Kidney epithelial cell (primary cell): ENCODE measurements at regions not wholly inside any gene's neighbourhood (a gene's known extent, or its start where the extent isn't known, plus 50 kb on each side); places are given as distances from the start of the nearest gene placed in this dataset.

Experiments used
- DNase-seq: peaks from one replicate; pipeline ENCODE4 v3.0.0-alpha.2; 2010; ENCODE audit warnings: low read depth
- H3K27me3 ChIP-seq: 2 replicates; pipeline ENCODE4 v1.6.0; 2011; ENCODE audit warnings: low read length; ENCODE audit not compliant: control insufficient read depth, insufficient read depth
- H3K36me3 ChIP-seq: 2 replicates; pipeline ENCODE4 v1.5.1; 2011; ENCODE audit warnings: low read length; ENCODE audit not compliant: control insufficient read depth, insufficient read depth
- H3K4me3 ChIP-seq: 2 replicates; pipeline ENCODE4 v1.5.1; 2011; ENCODE audit warnings: low read depth, mild to moderate bottlenecking, control low read depth, low read length
- TF ChIP-seq, protein P1 (sequence below): IDR thresholded peaks from 2 replicates; pipeline ENCODE4 v1.5.1; 2011; ENCODE audit warnings: mild to moderate bottlenecking, moderate library complexity, low read length, control low read depth, inconsistent platforms; ENCODE audit not compliant: insufficient read depth, poor library complexity, severe bottlenecking

DNA sequence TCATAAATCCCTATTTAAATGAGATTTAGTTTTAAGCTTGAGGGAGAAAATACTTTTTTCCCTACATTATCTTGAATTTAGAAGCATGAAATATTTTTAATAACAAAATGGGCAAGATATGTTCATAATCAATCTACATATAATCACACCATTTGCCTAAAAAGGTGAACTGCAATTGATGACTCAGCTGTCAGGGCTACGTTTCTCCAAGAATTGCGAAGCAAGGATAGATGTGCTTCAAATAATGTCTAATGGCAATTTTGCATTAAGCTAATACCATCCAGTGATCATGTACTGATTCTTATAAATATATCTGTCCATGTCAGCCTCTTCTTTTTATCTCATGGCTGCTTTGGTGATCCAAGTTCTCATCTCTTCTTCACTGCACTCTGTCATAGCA lies 404.4 kb downstream of the MAN2A1 start:
- no peaks in the 10 kb centered on the region for H3K36me3 ChIP-seq
- TF ChIP-seq, protein P1, sequence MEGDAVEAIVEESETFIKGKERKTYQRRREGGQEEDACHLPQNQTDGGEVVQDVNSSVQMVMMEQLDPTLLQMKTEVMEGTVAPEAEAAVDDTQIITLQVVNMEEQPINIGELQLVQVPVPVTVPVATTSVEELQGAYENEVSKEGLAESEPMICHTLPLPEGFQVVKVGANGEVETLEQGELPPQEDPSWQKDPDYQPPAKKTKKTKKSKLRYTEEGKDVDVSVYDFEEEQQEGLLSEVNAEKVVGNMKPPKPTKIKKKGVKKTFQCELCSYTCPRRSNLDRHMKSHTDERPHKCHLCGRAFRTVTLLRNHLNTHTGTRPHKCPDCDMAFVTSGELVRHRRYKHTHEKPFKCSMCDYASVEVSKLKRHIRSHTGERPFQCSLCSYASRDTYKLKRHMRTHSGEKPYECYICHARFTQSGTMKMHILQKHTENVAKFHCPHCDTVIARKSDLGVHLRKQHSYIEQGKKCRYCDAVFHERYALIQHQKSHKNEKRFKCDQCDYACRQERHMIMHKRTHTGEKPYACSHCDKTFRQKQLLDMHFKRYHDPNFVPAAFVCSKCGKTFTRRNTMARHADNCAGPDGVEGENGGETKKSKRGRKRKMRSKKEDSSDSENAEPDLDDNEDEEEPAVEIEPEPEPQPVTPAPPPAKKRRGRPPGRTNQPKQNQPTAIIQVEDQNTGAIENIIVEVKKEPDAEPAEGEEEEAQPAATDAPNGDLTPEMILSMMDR: no peak
- DNase-seq: no peak
- H3K4me3 ChIP-seq: no peak overlapping the region
- no peaks in the 10 kb centered on the region for H3K27me3 ChIP-seq

DNA sequence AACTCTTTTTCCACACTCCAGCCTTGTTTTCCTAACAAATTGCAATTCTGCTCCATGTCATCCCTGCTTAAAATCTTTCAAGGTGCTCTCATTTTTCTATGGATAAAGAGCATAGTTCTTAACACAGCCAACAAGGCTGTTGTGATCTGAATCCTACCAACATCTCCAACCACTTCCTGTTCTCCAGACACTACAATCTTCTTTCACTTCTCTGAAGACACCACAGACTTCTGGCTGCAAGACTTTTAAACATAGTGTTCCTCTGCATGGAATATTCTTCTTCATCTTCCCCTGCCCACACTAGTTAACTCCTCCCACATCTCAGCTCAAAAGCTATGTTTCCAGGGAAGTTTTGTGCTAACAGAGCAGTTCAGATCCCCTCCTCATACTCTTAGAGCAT lies 404.8 kb downstream of the MAN2A1 start:
- TF ChIP-seq, protein P1: no peak
- no peaks in the 10 kb centered on the region for H3K36me3 ChIP-seq
- no peak for DNase-seq

DNA sequence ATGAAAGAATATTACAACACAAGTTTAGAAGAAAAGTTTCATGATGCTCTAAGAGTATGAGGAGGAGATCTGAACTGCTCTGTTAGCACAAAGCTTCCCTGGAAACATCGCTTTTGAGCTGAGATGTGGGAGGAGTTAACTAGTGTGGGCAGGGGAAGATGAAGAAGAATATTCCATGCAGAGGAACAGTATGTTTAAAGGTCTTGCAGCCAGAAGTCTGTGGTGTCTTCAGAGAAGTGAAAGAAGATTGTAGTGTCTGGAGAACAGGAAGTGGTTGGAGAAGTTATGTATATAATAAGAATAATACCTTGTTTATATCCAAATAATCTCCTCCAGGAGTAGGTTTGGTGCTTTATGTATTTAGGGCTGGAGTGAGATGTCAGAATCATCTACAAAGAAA lies 406.7 kb downstream of the MAN2A1 start:
- DNase-seq: no peak
- Histone ChIP-seq H3K36me3 (no peaks in the 10 kb centered on the region), H3K27me3 (no peaks in the 10 kb centered on the region), H3K4me3 (no peak overlapping the region)
- TF ChIP-seq, protein P1: no peak

More for the DNA sequence above, 404.8 kb downstream of the MAN2A1 start:
- Histone ChIP-seq H3K27me3 (no peaks in the 10 kb centered on the region), H3K4me3 (no peak overlapping the region)

DNA sequence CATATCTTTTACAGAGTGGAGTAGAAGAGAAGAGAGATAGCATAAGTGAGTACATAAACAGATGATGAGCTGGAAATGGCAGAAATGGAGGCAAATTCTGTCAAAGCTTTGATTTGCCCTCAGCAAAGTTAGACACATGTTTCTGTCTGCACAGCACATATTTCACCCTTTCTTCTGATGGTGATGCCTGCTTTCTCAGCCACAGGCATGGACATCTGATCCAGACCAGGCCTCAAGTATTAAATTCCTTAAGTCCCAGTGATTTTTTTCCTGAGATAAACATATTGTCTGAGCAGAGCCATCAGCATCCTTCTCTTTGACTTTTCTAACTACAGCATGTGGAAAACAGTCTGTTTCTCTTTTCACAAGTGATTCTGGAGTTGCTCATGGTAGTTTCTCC lies 409.8 kb downstream of the MAN2A1 start:
- no peak for DNase-seq
- TF ChIP-seq, protein P1: no peak
- no peaks in the 10 kb centered on the region for H3K36me3 ChIP-seq
- no peak overlapping the region for H3K4me3 ChIP-seq
- H3K27me3 ChIP-seq: no peaks in the 10 kb centered on the region

DNA sequence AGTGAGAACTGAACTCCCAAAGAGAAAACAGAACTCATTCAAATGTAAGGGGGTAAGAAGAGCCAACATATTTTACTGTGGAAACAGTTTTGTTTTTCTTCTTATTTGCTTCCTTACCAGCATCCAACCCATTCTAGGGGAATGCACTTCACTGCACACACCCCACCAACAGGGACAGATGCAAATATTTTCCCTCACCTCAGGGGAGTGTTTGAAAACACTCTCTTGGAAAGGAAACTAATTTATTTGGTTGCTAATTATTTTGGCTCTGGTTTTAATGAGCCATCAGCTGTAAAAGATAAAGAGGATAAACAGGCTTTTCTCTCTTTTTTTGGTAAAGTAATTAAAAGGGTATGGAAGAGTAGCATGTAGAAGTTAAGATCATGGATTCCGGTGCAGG lies 413.4 kb downstream of the MAN2A1 start:
- Histone ChIP-seq H3K36me3 (no peaks in the 10 kb centered on the region), H3K27me3 (no peaks in the 10 kb centered on the region), H3K4me3 (no peak overlapping the region)
- TF ChIP-seq, protein P1: no peak
- no peak for DNase-seq

DNA sequence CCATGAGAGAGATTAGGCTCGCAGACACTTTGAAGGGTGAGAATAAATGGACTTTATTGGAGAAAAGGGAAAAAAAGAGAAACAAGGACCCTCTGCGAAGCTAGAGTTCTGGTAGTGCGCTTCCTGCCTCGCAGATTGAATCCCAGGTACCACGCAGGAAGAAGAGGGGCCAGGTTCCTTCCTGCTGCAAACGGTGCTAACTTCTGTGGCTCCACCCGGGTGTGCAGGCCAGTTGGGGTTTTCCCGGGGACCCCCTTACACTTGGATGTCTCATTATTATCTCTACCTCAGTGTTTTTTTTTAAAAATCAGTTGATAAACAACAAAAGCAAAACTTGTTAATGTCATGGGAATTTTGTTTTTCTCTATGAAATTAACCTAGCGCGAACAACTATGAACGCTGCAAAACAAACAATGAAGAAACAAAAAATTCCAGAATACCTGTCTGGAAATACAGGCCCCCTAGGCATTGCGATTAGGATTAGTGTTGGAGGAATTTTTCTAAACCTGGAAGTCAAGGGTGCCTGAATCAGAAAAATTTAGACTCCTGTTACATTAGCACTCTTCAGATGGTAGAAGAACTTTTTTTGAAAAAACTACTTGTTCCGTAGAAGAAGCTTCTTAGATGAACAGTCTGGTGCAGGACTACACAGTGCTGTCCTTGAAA lies 414.5 kb downstream of the MAN2A1 start:
- Histone ChIP-seq H3K4me3 (no peak overlapping the region), H3K36me3 (no peaks in the 10 kb centered on the region), H3K27me3 (no peaks in the 10 kb centered on the region)
- TF ChIP-seq, protein P1: no peak
- no peak for DNase-seq
